HuH-7 (cell line): ENCODE measurements at regions not wholly inside any gene's neighbourhood (a gene's known extent, or its start where the extent isn't known, plus 50 kb on each side); places are given as distances from the start of the nearest gene placed in this dataset.

ENCODE experiments used
- DNase-seq: peaks from one replicate; pipeline ENCODE4 v3.0.0; 2011; ENCODE audit warnings: low spot score

- DNase-seq = no peak
These were observed 406.2 kb downstream of the PTPRU start for GRCh38 chr1:29642519-29642918.

DNA sequence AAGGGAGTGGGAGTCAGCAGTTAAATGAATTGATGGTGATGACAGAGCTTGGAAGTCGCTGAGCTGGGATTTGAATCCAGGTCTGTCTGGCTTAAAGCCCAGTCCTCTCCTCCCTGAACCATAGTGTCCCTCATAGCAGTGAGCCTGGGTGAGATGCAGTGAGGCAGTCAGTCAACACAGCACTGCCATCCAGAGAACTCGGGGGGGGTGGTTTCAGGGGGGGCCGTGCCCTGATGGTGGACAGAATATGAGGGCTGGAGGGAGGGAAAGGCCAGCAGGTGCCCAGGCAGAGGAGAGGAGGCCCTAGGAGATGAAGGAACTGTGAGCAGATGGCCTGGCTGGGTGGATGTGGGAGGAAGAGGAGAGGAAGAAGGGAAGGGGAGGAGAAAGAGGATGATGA lies 405.6 kb downstream of the PTPRU start:
- no peak for DNase-seq

- DNase-seq = no peak
These were observed 404.1 kb downstream of the PTPRU start for GRCh38 chr1:29640428-29640785.

GRCh38 chr1:29639741-29640427 lies 403.6 kb downstream of the PTPRU start:
- DNase-seq = no peak

DNA sequence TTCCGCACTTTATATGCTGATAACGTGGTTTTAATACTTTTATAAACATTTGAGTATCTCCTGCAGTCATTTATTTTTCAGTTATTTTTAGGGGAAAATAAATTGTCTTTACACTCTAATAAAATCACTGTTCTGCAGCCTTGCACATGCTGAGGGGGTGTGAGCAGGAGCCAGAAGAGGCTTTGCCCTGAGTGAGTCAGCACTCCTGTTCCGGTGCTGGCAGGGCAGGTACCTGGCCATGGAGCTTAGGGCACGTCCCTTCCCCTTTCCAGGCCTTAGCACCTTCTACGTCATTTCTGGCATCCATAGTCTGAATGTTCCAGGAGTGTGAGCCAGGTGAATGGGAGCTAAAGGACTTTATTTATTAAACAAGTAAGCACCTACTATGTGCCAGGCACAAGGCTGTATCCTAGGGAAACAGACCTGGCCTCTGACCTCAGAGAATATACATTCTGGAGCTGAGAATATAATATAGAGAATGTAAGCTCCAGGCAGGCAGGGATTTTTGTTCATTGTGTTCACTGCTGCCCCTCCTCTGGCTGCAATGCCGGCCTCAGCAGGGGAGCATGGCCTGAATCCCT lies 402.9 kb downstream of the PTPRU start:
- DNase-seq = no peak

GRCh38 chr1:29638281-29638680 lies 402.0 kb downstream of the PTPRU start:
- DNase-seq = no peak

- DNase-seq = no peak
These were observed 400.6 kb downstream of the PTPRU start for GRCh38 chr1:29636936-29637335.

DNA sequence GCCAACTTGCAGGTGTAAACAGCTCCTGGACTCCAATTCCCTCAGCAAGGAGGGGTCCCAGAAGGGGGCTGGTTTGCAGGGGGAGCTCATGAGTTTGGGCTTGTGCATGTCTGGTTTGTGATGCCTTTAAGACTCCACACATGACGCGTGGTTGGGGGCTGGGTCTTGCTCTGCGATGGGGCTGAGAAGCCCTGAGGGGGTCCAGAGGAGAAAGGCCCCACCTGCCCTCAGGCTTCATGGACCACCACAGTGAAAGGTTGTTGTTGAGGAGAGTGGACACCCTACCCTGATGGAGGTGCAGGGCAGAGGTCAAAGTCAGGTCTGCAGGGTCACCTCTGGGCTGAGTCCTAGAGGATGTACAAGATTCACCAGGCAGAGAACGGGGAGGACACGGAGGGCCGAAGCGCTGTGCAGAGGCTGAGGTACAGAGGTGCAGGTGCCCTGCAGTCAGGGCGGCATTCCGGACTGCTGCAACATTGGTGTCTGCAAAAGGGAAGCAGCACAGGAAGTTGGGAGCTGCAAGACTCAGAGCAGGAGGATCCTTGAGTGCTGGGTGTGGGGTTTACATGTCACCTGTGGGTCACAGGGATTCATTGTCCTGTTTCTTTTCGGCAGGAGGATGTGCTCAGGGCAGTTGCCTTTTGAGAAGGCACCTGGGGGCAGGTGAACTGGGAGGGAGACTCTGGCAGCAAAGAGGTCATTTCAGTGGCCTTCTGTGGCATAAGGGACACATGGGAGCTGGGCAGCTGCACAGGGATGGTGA lies 399.4 kb downstream of the PTPRU start:
- DNase-seq = no peak

DNA sequence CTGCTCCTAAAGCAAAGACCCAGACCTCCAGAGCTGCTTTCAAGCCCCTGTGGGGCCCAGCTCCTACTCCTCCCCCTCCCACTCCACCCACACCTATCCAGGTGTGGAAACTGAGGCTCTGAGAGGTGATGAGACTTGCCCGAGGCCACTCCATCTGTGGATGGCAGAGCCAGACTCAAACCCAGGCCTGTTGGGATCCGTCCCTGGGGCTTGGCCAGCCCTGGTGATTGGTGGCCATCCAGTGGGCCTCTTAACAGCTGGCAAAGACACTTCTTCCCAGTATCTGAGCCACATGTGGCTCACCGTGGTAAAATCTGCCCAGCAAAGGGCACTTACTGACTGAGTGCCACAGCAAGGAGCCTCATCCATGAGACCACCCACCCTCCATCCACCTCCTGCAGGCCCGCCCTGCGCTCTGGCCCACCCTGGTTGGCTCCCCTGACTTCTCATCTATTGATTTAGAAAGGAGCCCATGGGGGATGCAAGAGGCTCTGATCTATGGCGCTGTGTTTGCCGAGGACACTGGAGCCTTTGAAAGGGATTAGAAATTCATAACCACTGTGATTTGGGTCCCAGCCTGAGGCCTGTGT lies 398.5 kb downstream of the PTPRU start:
- no peak for DNase-seq

DNA sequence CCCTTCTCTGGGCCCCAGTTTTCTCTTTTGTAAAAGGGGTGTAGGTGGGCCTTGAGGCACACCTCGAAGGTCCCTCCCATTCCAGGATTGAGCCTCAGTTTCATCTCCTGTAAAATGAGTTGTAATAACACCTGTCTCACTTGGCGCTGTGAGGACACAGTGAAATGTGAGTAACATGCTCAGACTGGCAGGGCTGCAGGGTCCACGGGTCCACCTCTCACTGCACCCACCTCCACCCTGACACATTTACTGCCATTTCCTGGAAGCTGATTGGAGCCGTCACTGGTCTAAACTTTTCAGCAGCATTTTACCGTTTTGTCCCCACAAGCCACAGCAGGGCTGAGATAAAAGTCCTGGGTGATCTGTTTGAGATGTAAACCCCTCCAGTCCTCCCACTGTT lies 398.0 kb downstream of the PTPRU start:
- no peak for DNase-seq

DNA sequence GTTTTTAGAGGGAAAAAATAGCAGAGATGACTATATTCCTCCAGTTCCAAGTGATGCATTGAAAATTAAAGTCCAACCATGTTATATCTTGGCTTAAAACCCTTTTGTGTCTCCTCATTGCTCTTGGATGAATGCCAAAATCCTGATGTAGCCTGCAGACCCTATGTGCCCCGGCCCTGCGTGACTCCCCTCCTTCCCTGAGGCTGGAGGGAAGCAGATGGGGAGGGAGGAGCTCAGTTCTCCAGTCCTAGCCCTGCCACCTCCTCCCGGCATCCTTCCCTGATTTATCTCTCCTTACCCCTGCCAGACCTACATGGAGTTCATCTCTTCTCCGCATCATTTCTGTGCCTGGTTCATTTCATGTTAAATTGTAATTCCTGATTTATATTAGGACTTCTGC lies 397.4 kb downstream of the PTPRU start:
- DNase-seq = no peak

GRCh38 chr1:29632806-29633615 lies 396.7 kb downstream of the PTPRU start:
- DNase-seq = no peak

GRCh38 chr1:29631836-29632805 lies 395.8 kb downstream of the PTPRU start:
- no peak for DNase-seq

- no peak for DNase-seq
These were observed 395.0 kb downstream of the PTPRU start for GRCh38 chr1:29631361-29631760.

DNA sequence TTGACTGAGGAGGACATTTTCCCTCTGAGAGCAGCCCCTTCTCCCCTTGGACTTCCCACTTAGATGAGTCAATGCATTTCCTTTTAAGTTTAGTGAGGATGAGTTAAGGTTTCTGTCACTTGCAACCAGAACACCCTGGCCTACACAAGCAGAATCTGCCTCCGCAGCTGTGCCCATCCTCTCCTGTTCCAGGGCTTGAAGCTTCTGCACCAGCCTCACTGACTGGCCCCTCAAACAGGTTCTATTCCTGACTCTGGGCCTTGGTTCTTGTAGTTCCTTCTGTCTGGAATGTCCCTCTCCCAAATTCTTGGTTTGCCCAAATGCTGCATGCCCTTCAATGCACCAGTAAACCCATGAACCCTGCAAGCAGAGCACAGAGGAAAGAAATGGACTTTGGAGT lies 394.4 kb downstream of the PTPRU start:
- DNase-seq = no peak

DNA sequence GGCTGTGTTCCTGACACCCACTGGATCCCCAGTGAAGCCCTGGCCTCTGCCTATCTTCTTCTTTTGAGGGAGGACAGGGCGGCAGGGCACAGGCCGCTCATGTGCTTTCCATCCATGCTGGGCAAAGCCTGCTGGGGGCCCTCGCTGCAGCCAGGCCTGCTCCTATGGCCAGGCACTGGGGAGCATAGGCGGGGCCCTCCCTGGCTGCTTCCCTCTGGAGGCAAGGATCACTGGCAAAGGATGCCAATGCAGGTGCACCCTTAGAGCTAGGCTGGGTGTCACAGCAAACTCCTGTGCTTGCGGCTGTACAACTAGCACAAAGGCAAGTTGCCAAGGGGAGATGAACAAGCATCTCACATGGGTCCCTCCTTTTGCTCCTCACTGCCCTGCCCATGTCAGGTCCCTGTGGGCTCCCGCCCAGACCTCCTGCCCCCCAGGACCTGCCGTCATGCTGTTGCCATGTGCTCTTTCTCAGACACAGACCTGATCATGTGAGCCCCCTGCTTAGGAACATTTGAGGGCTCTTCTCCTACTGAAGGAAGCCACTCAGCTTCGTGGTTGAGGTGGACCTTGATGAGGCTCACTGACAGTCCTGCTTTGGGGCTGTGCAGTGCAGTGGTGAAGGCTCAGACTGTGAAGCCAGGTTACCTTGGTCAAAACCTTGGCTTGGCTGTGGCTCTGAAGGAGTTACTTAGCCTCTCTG lies 393.6 kb downstream of the PTPRU start:
- DNase-seq = no peak

DNA sequence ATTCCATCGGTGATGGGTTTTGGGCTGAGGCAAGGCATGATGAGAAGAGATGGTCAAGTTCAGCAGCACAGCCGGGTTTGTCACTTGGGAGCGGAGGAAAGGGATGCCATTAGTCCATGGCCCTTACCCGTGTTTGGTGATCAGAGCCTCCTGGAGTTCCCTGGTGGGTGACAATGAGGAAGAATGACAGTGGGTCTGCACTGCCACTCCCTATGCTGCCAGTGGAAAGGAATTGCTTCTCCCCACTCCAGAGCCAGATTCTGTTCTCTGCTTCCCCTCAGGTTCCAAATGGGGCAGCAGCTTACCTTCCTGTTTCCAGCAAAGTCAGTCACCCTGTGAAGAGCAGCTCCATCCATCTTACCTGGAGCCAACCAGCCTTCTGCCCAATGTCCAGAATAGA lies 393.1 kb downstream of the PTPRU start:
- DNase-seq = no peak

GRCh38 chr1:29628190-29628589 lies 391.9 kb downstream of the PTPRU start:
- no peak for DNase-seq

DNA sequence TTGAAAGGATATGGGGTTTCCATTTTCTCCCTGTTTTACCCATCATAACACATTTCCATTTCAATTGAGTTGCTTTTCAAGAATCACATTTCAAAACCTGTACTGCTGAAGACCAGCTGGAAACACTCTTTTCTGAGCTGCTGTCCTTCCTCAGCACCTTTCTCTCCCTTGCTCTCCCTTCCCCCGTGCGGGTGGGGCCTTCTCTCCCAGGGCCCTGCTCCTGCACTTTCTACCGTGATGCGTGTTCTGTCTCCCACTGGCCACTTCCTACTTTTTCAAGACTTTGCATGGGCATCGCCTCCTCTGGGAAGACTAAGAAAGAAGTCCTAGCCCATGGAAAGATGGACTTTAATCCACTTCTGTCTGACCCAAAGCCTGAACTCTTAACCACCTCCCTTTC lies 390.4 kb downstream of the PTPRU start:
- no peak for DNase-seq

DNA sequence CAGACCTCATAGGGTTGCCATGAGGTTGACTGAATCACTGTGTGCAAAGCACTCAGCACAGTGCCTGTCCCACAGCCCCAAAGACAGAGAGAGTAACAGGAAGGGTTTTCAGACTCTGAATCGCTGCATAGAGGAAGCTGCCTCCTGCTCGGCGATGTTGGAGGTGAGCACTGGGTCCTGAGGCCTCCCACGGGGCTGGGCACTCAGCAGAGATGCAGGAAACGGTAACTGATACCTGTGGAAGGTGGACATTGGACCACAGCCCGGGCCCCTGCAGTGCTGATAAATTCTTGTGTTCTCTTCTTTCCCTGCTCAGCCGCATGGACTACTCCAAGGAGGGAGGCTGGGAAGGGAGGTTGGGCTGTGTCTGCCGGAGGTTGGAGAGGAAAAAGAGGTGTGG lies 389.7 kb downstream of the PTPRU start:
- DNase-seq = no peak

- no peak for DNase-seq
These were observed 388.7 kb downstream of the PTPRU start for GRCh38 chr1:29625084-29625420.
